ENCODE measurements at regions not wholly inside any gene's neighbourhood (a gene's known extent, or its start where the extent isn't known, plus 50 kb on each side); places are given as distances from the start of the nearest gene placed in this dataset.

DNA sequence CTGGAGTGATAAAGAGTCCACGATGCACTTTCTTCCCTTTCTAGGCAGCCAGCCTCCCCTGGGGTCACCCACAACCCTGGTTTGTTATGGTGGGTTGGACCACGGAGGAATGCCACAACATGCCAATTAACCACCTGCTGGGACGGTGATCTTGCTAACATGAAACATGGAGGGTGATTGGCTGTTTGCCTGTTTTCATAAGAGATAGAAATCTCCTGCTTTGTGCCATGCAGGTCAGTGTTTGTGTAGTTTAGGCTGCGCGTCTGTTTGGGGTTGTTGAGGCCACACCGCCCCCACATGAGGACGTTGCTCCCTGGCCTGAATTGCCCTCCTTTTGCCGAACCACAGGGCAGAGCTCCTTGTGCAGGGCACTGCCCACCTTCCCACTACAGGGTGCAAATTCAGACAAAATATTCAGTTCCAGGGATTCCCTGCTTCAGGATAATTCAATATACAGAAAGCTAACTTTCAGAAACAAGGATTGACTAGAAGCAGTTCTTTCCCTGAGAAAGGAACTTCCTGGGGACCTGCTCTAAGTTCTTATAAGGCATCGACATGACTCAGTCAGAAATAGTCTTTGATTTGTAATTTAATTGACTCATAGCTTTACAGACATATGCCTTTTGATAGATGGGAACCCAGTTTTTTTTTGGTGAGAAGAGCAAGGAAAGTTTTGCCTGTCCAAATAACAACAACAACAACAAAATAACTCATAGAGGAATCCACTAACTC lies 427.6 kb downstream of the GADD45G start:
- no peak overlapping the region for H2AFZ ChIP-seq
- H3K4me2 ChIP-seq: no peak overlapping the region
- DNase-seq (ENCODE audit: low spot score): no peak
- H3K4me1 ChIP-seq (ENCODE audit: insufficient read depth): no peaks in the 10 kb centered on the region
- no peaks in the 10 kb centered on the region for H4K20me1 ChIP-seq (ENCODE audit: insufficient read depth, poor library complexity, severe bottlenecking)
- no peaks in the 10 kb centered on the region for H3K36me3 ChIP-seq (replicated peaks; ENCODE audit: insufficient read depth, low read depth)
- TF ChIP-seq, protein P1, sequence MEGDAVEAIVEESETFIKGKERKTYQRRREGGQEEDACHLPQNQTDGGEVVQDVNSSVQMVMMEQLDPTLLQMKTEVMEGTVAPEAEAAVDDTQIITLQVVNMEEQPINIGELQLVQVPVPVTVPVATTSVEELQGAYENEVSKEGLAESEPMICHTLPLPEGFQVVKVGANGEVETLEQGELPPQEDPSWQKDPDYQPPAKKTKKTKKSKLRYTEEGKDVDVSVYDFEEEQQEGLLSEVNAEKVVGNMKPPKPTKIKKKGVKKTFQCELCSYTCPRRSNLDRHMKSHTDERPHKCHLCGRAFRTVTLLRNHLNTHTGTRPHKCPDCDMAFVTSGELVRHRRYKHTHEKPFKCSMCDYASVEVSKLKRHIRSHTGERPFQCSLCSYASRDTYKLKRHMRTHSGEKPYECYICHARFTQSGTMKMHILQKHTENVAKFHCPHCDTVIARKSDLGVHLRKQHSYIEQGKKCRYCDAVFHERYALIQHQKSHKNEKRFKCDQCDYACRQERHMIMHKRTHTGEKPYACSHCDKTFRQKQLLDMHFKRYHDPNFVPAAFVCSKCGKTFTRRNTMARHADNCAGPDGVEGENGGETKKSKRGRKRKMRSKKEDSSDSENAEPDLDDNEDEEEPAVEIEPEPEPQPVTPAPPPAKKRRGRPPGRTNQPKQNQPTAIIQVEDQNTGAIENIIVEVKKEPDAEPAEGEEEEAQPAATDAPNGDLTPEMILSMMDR (IDR thresholded peaks at IDR 0.05; ENCODE audit: poor library complexity): no peak
- TF ChIP-seq EZH2phosphoT487 (IDR thresholded peaks at IDR 0.05; ENCODE audit: low read depth, severe bottlenecking, unreplicated experiment): no peak
- no peak for TF ChIP-seq EZH2 (IDR thresholded peaks at IDR 0.05; ENCODE audit: borderline replicate concordance)
- no peak overlapping the region for H3K4me3 ChIP-seq
- no peaks in the 10 kb centered on the region for H3K9me2 ChIP-seq (replicated peaks; ENCODE audit: insufficient read depth)
- H3K9me3 ChIP-seq (ENCODE audit: low read depth): no peaks in the 10 kb centered on the region
- no peaks in the 10 kb centered on the region for H3K79me2 ChIP-seq
- H3K27ac ChIP-seq: no peak overlapping the region
- no peaks in the 10 kb centered on the region for H3K27me3 ChIP-seq
- 78% methylated on average over 9 of the region's 9 CpGs for WGBS (ENCODE audit: low lambda C conversion rate, missing lambda C conversion rate)

DNA sequence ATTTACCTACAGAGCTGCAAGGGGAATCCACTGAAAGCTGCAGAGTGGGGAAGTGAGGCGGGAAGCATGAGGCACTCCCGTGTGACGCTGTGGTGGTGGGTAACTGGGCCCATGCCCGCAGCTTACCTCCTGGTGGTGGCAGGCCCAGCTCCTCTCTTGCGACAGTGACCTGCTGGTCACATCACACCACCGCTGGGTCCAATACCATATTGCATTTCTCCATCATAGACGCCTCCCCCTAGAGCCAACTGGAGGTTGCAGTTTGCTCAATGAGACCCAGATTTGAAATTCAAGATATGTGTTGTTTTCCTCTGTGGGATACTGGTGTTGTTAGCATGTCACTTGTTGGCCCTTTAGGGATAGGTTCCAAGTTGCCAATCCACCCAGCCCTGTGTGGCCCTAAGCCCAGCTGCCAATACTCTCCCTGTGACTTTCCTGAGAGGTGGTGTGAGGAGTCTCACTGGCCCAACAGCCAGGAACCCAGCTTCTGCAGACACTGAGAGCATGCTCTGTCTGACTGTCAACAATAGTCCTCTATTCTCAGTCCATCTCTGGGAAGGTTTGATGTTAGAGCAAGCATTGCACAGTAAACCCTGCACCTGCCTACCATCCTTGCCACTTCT lies 428.3 kb downstream of the GADD45G start:
- WGBS (ENCODE audit: low lambda C conversion rate, missing lambda C conversion rate): 96% methylated on average over 7 of the region's 7 CpGs
- Histone ChIP-seq H3K9me2 (replicated peaks; ENCODE audit: insufficient read depth) (no peaks in the 10 kb centered on the region), H4K20me1 (ENCODE audit: insufficient read depth, poor library complexity, severe bottlenecking) (no peaks in the 10 kb centered on the region), H3K4me1 (ENCODE audit: insufficient read depth) (no peaks in the 10 kb centered on the region), H3K4me3 (no peak overlapping the region), H3K27ac (no peak overlapping the region), H3K79me2 (no peaks in the 10 kb centered on the region), H2AFZ (no peak overlapping the region), H3K4me2 (no peak overlapping the region), H3K27me3 (no peaks in the 10 kb centered on the region), H3K9me3 (ENCODE audit: low read depth) (no peaks in the 10 kb centered on the region), H3K36me3 (replicated peaks; ENCODE audit: insufficient read depth, low read depth) (no peaks in the 10 kb centered on the region)
- TF ChIP-seq, protein P1 (IDR thresholded peaks at IDR 0.05; ENCODE audit: poor library complexity): no peak
- no peak for TF ChIP-seq EZH2phosphoT487 (IDR thresholded peaks at IDR 0.05; ENCODE audit: low read depth, severe bottlenecking, unreplicated experiment)
- no peak for TF ChIP-seq EZH2 (IDR thresholded peaks at IDR 0.05; ENCODE audit: borderline replicate concordance)
- no peak for DNase-seq (ENCODE audit: low spot score)

GRCh38 chr9:90034071-90034470 lies 429.3 kb downstream of the GADD45G start:
- Histone ChIP-seq H3K4me3 (no peak overlapping the region), H3K36me3 (replicated peaks; ENCODE audit: insufficient read depth, low read depth) (no peaks in the 10 kb centered on the region), H3K9me2 (replicated peaks; ENCODE audit: insufficient read depth) (no peaks in the 10 kb centered on the region), H4K20me1 (ENCODE audit: insufficient read depth, poor library complexity, severe bottlenecking) (no peaks in the 10 kb centered on the region), H2AFZ (no peak overlapping the region), H3K27ac (no peak overlapping the region), H3K4me2 (no peak overlapping the region), H3K27me3 (no peaks in the 10 kb centered on the region), H3K79me2 (no peaks in the 10 kb centered on the region), H3K9me3 (ENCODE audit: low read depth) (no peaks in the 10 kb centered on the region), H3K4me1 (ENCODE audit: insufficient read depth) (no peaks in the 10 kb centered on the region)
- DNase-seq (ENCODE audit: low spot score): no peak
- 53% methylated on average over 5 of the region's 5 CpGs for WGBS (ENCODE audit: low lambda C conversion rate, missing lambda C conversion rate)
- no peak for TF ChIP-seq EZH2phosphoT487 (IDR thresholded peaks at IDR 0.05; ENCODE audit: low read depth, severe bottlenecking, unreplicated experiment)
- TF ChIP-seq EZH2 (IDR thresholded peaks at IDR 0.05; ENCODE audit: borderline replicate concordance): no peak
- TF ChIP-seq, protein P1 (IDR thresholded peaks at IDR 0.05; ENCODE audit: poor library complexity): no peak

All from hepatocyte (in vitro differentiated cells).